Transverse colon (tissue), 4 donors: ENCODE measurements at regions not wholly inside any gene's neighbourhood (a gene's known extent, or its start where the extent isn't known, plus 50 kb on each side); places are given as distances from the start of the nearest gene placed in this dataset.
A peak's percentile ranks its signal among the peaks of the same experiment; 100 is the strongest.

ENCODE experiments used
- DNase-seq: peaks from one replicate; pipeline ENCODE4 v3.0.0-alpha.2; 2019
- H3K27ac ChIP-seq, 4 donors: fragments of 200-600 bp; sonication (generic); 2 replicates each; pipeline ENCODE4 v1.5.1; 2016 to 2018; ENCODE audit warnings: inconsistent platforms in 4 of 4
- H3K27me3 ChIP-seq: fragments of 200-600 bp; sonication (generic); 2 replicates; pipeline ENCODE4 v1.5.1; 2017; ENCODE audit warnings: inconsistent platforms
- H3K36me3 ChIP-seq, 4 donors: fragments of 200-600 bp; sonication (generic); 2 replicates each; pipeline ENCODE4 v1.5.1; 2017 to 2019; ENCODE audit warnings: inconsistent platforms in 4 of 4
- H3K4me1 ChIP-seq, 4 donors: fragments of 200-600 bp; sonication (generic); 2 replicates each; pipeline ENCODE4 v1.5.1; 2017 to 2020; ENCODE audit warnings: inconsistent platforms in 4 of 4
- H3K4me3 ChIP-seq, 4 donors: fragments of 200-600 bp; sonication (generic); 1 replicate in 1 of 4; 2 replicates in 3 of 4; pipeline versions ENCODE4 v1.5.1 to v1.6.1; 2017 to 2019; ENCODE audit warnings: inconsistent platforms in 4 of 4
- H3K9me3 ChIP-seq, 2 donors: fragments of 200-600 bp; sonication (generic); 2 replicates each; pipeline ENCODE4 v1.5.1; 2017 to 2019; ENCODE audit warnings: inconsistent platforms in 2 of 2
- EP300 ChIP-seq: sonication (generic); formaldehyde crosslinking; IDR thresholded peaks from one replicate; pipeline ENCODE4 v1.6.1; 2017; ENCODE audit warnings: antibody characterized with exemption, low read depth
- POLR2A ChIP-seq: fragments of 450-650 bp; IDR thresholded peaks from one replicate; pipeline ENCODE4 v1.6.1; 2016; ENCODE audit warnings: antibody characterized with exemption, mild to moderate bottlenecking, moderate library complexity
- POLR2AphosphoS5 ChIP-seq, 3 donors: sonication (generic); formaldehyde crosslinking; IDR thresholded peaks; one replicate each; pipeline ENCODE4 v1.6.1; 2016; ENCODE audit warnings: antibody characterized with exemption in 3 of 3
- WGBS, 2 donors: methylation state at CpG; one replicate each; pipeline ENCODE4 v1.1.5; 2018; ENCODE audit warnings: low coverage in 1 of 2; 5-methylcytosine and 5-hydroxymethylcytosine counted together
- in situ Hi-C, 4 donors: fragments of 200-750 bp; cut with MboI; loops; one replicate each; pipeline versions ENCODE4 v1.15.0 to v1.15.1; 2017; ENCODE audit warnings: low sequenced_read_pairs in 3 of 4, low pct_ligation_motif_present in 1 of 4, low pct_unique_long_range_greater_than_20kb in 1 of 4
- intact Hi-C: fragments of 100-400 bp; cut with DNase I; formaldehyde crosslinking; loops from one replicate; pipeline ENCODE4 v1.15.1; 2023; ENCODE audit warnings: low total_unique reads
- TF ChIP-seq, protein P1 (sequence below), 5 experiments: fragments of 200-600 bp in 3 of 5; fragments of 450-650 bp in 2 of 5; sonication (generic) in 3 of 5; IDR thresholded peaks; 1 replicate in 2 of 5; 2 replicates in 3 of 5; pipeline ENCODE4 v1.5.1; 2016 to 2017; ENCODE audit warnings: antibody characterized with exemption in 5 of 5, inconsistent platforms in 3 of 5, mild to moderate bottlenecking in 2 of 5, moderate library complexity in 1 of 5

GRCh38 chr5:72619251-72619650 is 112.0 kb upstream of the ZNF366 start:
- intact Hi-C loops (no loop called here), in situ Hi-C loops (loop anchor here (10.0 to 25.0 kb wide), 3 partner anchors 193 to 218 kb away; partner anchors contain the start of gene TNPO1 (in 3 of the 4))
- WGBS, 2 donors, result 82 to 94% methylated on average over 2 of the region's 2 CpGs
- Histone ChIP-seq H3K36me3 (no peaks in the 10 kb centered on the region), H3K4me3 (no peak overlapping the region), H3K27me3 (no peaks in the 10 kb centered on the region), H3K27ac (no peak overlapping the region), H3K4me1 (peaks cover 0 to 11% (median 0%) of the 10 kb centered on the region in 4 donors), H3K9me3 (no peaks in the 10 kb centered on the region)
- no peak for DNase-seq
- TF ChIP-seq, protein P1, sequence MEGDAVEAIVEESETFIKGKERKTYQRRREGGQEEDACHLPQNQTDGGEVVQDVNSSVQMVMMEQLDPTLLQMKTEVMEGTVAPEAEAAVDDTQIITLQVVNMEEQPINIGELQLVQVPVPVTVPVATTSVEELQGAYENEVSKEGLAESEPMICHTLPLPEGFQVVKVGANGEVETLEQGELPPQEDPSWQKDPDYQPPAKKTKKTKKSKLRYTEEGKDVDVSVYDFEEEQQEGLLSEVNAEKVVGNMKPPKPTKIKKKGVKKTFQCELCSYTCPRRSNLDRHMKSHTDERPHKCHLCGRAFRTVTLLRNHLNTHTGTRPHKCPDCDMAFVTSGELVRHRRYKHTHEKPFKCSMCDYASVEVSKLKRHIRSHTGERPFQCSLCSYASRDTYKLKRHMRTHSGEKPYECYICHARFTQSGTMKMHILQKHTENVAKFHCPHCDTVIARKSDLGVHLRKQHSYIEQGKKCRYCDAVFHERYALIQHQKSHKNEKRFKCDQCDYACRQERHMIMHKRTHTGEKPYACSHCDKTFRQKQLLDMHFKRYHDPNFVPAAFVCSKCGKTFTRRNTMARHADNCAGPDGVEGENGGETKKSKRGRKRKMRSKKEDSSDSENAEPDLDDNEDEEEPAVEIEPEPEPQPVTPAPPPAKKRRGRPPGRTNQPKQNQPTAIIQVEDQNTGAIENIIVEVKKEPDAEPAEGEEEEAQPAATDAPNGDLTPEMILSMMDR (IDR thresholded peaks at IDR 0.05), result no peak
- TF ChIP-seq POLR2AphosphoS5 (IDR thresholded peaks at IDR 0.05) (no peak), EP300 (no peak), POLR2A (no peak)

DNA sequence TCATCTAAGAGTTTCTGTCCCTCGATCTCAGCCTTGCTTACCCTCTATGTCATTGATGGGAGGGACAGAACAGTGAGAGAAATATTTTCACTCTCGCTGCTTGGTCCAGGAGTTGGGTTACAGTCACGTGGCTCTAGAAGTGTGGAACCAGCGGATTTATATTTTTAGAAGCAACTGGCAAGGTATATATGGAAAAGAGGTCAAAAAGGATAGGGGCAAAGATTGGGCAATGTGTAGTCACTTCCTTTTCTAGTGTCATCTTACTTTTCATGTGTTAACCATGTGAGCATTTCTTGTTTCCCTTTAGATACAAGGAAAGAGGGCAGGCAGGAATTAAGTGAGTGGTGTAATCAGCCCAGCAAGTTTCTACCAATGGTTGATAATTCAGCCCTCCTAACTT is 111.5 kb upstream of the ZNF366 start:
- intact Hi-C loops, result no loop called here
- H3K9me3 ChIP-seq, result no peaks in the 10 kb centered on the region
- H3K36me3 ChIP-seq, result no peaks in the 10 kb centered on the region
- in situ Hi-C loops, result loop anchor here (10.0 to 25.0 kb wide), 3 partner anchors 194 to 219 kb away; partner anchors contain the start of gene TNPO1 (in 3 of the 4)
- TF ChIP-seq, protein P1 (IDR thresholded peaks at IDR 0.05), result no peak
- TF ChIP-seq EP300, result no peak
- TF ChIP-seq POLR2AphosphoS5 (IDR thresholded peaks at IDR 0.05), result no peak
- TF ChIP-seq POLR2A, result no peak
- H3K4me3 ChIP-seq, result no peak overlapping the region
- 60 to 91% methylated on average over 2 to 4 of the region's 4 CpGs for WGBS, 2 donors
- peaks cover 0 to 11% (median 0%) of the 10 kb centered on the region in 4 donors for H3K4me1 ChIP-seq
- no peaks in the 10 kb centered on the region for H3K27me3 ChIP-seq
- H3K27ac ChIP-seq, result no peak overlapping the region
- DNase-seq, result no peak

DNA sequence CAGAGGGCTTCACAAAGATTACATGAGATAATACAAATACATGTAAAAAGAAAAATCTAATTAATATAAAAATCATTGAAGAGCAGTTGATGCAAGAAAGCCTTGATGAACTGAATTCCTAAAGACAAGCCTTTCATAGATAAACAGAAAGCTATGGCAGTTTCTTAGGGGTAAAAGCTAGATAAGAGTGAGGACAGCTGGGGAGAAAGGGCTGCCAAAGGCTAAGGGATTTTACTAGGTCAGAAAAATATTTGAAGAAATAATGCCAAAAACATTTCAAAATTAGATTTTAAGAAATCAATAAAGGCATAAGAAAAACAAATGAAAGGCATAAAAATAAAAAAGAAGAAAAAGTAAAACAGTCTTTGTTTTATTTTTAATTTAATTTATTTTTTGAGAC is 107.9 kb upstream of the ZNF366 start:
- no peaks in the 10 kb centered on the region for H3K27me3 ChIP-seq
- no peak for DNase-seq
- no peaks in the 10 kb centered on the region for H3K9me3 ChIP-seq
- intact Hi-C loops, result no loop called here
- H3K4me3 ChIP-seq, result no peak overlapping the region
- H3K4me1 ChIP-seq, result peaks cover 0 to 24% (median 0%) of the 10 kb centered on the region in 4 donors
- no peak for TF ChIP-seq POLR2AphosphoS5 (IDR thresholded peaks at IDR 0.05)
- no peak for TF ChIP-seq EP300
- TF ChIP-seq, protein P1 (IDR thresholded peaks at IDR 0.05), result no peak
- TF ChIP-seq POLR2A, result no peak
- in situ Hi-C loops, result loop anchor here (10.0 to 25.0 kb wide), 3 partner anchors 197 to 222 kb away; partner anchors contain the start of gene TNPO1 (in 3 of the 4)
- no peaks in the 10 kb centered on the region for H3K36me3 ChIP-seq
- H3K27ac ChIP-seq, result no peak overlapping the region

GRCh38 chr5:72613515-72613914 is 106.3 kb upstream of the ZNF366 start:
- Histone ChIP-seq H3K4me1 (peaks cover 0 to 24% (median 0%) of the 10 kb centered on the region in 4 donors), H3K4me3 (no peak overlapping the region), H3K27ac (peak overlapping the region in 3 of 4 donors; percentile 11 to 41 (median 20)), H3K9me3 (no peaks in the 10 kb centered on the region), H3K27me3 (no peaks in the 10 kb centered on the region), H3K36me3 (no peaks in the 10 kb centered on the region)
- 40 to 42% methylated on average over 1 to 2 of the region's 2 CpGs for WGBS, 2 donors
- DNase-seq, result no peak
- intact Hi-C loops, result no loop called here
- in situ Hi-C loops, result loop anchor here (10.0 to 25.0 kb wide), 3 partner anchors 199 to 224 kb away; partner anchors contain the start of gene TNPO1 (in 3 of the 4)
- TF ChIP-seq, protein P1 (IDR thresholded peaks at IDR 0.05), result no peak
- no peak for TF ChIP-seq POLR2A
- no peak for TF ChIP-seq POLR2AphosphoS5 (IDR thresholded peaks at IDR 0.05)
